SHP77 treated with DMSO at 0.1 percent for 48 hours (cell line): ENCODE measurements at regions not wholly inside any gene's neighbourhood (a gene's known extent, or its start where the extent isn't known, plus 50 kb on each side); places are given as distances from the start of the nearest gene placed in this dataset.
"Not testable (repeated sequence)": the region's sequence is repeated elsewhere in the genome, so short reads cannot be mapped to it uniquely, and the experiment has no call there.

Experiments
- DNase-seq: peaks from one replicate; lab custom pipeline; 2025; lab: John Stamatoyannopoulos, UW

- no peak for DNase-seq
Observed at GRCh38 chr6:106800379-106800778, 171.0 kb downstream of the QRSL1 start.

GRCh38 chr6:106799031-106799894 is 169.9 kb downstream of the QRSL1 start:
- no peak for DNase-seq

GRCh38 chr6:106797186-106797585 is 167.8 kb downstream of the QRSL1 start:
- no peak for DNase-seq

GRCh38 chr6:106796781-106797180 is 167.4 kb downstream of the QRSL1 start:
- no peak for DNase-seq

GRCh38 chr6:106794129-106794528 is 164.8 kb downstream of the QRSL1 start:
- DNase-seq, result no peak

- DNase-seq, result no peak
Observed at GRCh38 chr6:106792536-106793236, 163.3 kb downstream of the QRSL1 start.

GRCh38 chr6:106790935-106791334 is 161.6 kb downstream of the QRSL1 start:
- no peak for DNase-seq

GRCh38 chr6:106790149-106790770 is 160.9 kb downstream of the QRSL1 start:
- DNase-seq, result no peak

GRCh38 chr6:106789428-106790148 is 160.2 kb downstream of the QRSL1 start:
- DNase-seq, result no peak

- DNase-seq, result no peak
Observed at GRCh38 chr6:106788761-106789160, 159.4 kb downstream of the QRSL1 start.

- no peak for DNase-seq
Observed at GRCh38 chr6:106787327-106788196, 158.2 kb downstream of the QRSL1 start.

GRCh38 chr6:106785298-106785697 is 155.9 kb downstream of the QRSL1 start:
- no peak for DNase-seq

- no peak for DNase-seq
Observed at GRCh38 chr6:106783640-106784566, 154.5 kb downstream of the QRSL1 start.

- no peak for DNase-seq
Observed at GRCh38 chr6:106782536-106783285, 153.3 kb downstream of the QRSL1 start.

- DNase-seq, result not testable (repeated sequence)
Observed at GRCh38 chr6:106779552-106779951, 150.2 kb downstream of the QRSL1 start.

GRCh38 chr6:106778943-106779342 is 149.6 kb downstream of the QRSL1 start:
- DNase-seq, result no peak

- DNase-seq, result no peak
Observed at GRCh38 chr6:106773996-106774629, 144.7 kb downstream of the QRSL1 start.

GRCh38 chr6:106773522-106773921 is 144.1 kb downstream of the QRSL1 start:
- no peak for DNase-seq
